RWPE1 (cell line): ENCODE measurements at regions not wholly inside any gene's neighbourhood (a gene's known extent, or its start where the extent isn't known, plus 50 kb on each side); places are given as distances from the start of the nearest gene placed in this dataset.

ENCODE experiments used
- CTCF ChIA-PET: fragments of 350-600 bp; sonication (Branson Sonifier 250); formaldehyde crosslinking; extraction: SDS; loops from one replicate; lab custom pipeline; 2021; lab: Yijun Ruan, JAX
- POLR2A ChIA-PET: fragments of 400-600 bp; formaldehyde crosslinking; extraction: SDS; loops from one replicate; lab custom pipeline; 2020; ENCODE audit warnings: antibody characterized with exemption; ENCODE audit not compliant: low non-redundant PET; lab: Yijun Ruan, JAX
- DNase-seq: peaks from one replicate; pipeline ENCODE4 v3.0.0; 2012; ENCODE audit warnings: low spot score
- H3K27ac ChIP-seq: fragments of 450-650 bp; 2 replicates; pipeline ENCODE4 v1.5.1; 2017
- TF ChIP-seq, protein P1 (sequence below): fragments of 450-650 bp; conservative IDR thresholded peaks from 2 replicates; pipeline ENCODE4 v1.5.1; 2017; ENCODE audit warnings: low read depth, mild to moderate bottlenecking

DNA sequence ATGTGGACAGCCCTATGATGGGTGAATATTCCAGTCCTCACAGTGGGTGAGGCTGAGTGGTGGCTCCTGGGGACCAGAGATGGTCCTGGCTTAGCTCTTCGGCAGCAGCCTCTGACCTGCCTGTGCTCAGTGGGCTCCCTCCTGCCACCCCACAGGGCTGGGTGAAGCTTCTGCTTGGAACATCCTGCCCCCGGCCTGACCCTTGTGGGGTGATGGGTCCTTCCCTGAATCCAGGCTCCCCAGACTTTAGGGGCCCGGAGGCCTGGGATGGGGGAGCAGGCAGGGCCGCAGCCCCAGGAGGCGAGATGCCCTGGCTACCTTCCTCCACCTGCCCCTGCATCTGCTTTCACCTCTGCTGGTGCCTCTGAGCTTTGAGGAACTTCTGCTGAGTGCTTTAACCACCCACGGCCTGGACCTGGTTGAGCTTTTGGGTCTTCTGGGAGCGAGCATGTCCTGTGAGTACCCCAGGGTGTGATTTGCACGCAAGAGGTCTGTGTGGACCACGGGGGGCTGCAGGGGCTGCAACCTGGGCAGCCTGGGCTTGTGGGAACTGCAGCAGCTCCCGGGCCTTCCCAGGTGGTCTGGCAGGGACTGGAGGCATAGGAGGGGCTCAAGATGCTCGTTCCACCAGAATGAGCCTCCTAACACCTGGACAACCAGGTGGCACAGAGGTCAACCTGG lies 159.5 kb downstream of the KIF26A start:
- H3K27ac ChIP-seq: no peak overlapping the region
- POLR2A ChIA-PET: no interaction called here
- CTCF ChIA-PET: no interaction called here

DNA sequence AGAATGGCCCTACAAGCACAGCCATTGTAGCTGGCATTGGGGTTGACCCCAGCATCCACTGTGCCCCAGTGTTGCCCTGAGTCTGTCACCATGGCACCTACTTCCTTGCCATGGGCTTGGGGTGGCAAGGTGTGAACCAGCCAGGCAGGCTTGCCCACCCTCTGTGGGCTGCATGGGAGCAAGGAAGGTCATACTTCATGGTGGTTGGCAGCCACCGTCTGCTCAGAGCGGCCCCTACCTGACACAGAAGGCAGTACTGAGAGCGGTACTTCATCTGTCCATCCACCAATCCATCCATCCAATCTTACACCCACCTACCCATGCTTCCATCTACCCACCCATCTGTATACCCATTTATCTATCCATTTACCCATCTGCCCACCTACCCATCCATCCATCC lies 160.1 kb downstream of the KIF26A start:
- CTCF ChIA-PET: no interaction called here
- H3K27ac ChIP-seq: no peak overlapping the region
- TF ChIP-seq, protein P1, sequence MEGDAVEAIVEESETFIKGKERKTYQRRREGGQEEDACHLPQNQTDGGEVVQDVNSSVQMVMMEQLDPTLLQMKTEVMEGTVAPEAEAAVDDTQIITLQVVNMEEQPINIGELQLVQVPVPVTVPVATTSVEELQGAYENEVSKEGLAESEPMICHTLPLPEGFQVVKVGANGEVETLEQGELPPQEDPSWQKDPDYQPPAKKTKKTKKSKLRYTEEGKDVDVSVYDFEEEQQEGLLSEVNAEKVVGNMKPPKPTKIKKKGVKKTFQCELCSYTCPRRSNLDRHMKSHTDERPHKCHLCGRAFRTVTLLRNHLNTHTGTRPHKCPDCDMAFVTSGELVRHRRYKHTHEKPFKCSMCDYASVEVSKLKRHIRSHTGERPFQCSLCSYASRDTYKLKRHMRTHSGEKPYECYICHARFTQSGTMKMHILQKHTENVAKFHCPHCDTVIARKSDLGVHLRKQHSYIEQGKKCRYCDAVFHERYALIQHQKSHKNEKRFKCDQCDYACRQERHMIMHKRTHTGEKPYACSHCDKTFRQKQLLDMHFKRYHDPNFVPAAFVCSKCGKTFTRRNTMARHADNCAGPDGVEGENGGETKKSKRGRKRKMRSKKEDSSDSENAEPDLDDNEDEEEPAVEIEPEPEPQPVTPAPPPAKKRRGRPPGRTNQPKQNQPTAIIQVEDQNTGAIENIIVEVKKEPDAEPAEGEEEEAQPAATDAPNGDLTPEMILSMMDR: no peak
- DNase-seq: no peak
- POLR2A ChIA-PET: no interaction called here

More for the DNA sequence above, 159.5 kb downstream of the KIF26A start:
- TF ChIP-seq, protein P1: no peak
- no peak for DNase-seq

DNA sequence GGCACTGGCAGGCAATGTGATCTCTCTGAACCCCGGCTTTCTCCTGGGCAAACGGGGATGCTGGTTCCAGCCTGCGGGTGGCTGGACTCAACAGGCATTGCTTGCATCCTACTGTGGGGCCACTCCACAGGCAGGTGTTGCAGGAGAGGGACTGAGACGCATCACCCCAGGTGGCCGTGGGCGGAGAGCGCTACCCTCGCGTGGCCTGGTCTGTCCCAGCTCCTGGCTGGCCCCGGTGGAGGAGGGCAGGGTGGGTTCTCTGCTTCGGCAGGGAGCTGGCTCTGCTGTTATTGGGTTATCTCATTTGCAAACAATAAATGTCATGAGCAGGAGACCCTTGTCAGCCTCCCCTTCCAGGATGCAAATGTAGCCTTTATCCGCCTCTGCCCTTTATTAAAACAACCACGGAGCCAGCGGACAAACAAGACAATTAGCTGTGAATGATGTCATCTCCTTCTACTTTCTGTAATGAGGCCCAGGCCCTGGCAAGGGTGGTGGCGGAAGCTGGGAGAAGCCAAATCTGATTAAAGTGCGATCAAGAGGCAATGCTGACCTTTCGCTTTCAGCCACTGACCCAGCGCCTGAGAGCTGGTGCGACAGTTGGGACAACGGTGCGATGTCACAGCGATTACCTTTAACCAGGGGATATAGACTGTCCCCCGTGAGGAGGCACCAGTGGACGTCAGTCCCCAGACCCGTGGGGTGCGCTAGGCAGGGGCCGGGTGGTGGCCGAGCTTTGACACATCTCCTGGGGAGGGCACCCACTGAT lies 161.8 kb downstream of the KIF26A start:
- no peak for DNase-seq
- ChIA-PET CTCF (no interaction called here), POLR2A (no interaction called here)
- H3K27ac ChIP-seq: no peak overlapping the region
- TF ChIP-seq, protein P1: no peak

DNA sequence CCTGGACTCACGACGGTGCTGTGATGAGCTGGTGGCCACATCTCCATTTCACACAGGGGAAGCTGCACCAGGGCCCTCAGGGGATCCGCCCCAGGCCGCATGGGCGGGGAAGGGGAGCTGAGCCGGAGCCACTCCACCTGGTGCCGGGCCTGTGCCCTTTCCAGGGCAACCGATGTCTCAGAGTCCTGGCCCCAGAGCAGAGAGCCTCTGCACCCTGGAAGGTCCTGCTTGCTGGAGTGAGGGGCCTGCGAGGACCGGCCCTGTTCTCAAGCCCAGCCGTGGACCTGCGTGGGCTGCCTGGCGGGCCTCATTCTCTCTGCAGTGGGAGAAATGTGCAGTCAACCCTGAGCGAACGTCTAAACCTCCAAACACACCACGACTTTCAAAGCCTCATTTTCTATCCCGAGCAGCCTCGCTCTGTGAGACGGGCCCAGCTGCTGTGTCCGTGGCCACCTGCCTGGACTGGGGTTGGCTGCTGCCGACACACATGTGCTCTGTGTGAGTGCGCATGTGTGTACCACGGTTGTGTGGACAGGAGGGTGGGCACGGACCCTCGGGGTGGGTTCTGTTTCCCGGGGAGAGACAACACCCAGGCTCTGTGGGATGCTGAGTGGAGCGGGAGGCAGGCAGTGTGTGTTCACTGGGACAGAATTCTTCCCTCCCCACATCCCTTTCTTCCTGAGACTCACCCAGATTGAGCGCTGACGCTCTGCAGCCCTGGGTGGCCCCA lies 163.5 kb downstream of the KIF26A start:
- CTCF ChIA-PET: no interaction called here
- POLR2A ChIA-PET: no interaction called here
- TF ChIP-seq, protein P1: no peak
- no peak for DNase-seq
- no peak overlapping the region for H3K27ac ChIP-seq

DNA sequence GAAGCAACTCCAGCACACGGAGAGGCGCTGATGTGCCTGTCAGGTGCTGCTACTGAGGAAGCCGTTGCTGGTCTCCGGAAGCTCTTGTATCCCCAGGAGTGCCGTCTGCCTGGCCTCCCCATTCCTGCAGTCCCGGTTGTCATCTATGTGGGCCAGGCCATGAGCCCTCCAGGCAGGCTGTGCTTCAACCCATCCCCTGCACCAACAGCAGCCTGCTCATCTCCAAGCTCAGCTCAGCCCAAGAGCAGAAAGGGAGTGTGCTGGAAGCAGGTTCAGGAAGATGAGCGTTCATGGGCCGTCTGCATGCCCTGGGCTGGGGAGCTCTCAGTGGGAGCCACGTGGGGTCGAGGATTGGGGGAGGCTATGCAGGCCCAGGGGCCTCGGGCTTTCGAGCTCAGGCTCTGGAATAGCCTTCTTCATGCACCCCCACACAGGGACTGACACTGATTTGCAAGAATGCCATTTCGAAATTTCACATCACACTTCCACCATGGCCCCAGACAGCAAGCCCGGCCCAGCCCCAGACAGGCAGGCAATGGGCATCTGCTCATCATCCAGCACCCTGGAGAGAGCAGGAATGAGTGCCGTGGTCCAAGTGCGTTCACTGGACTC lies 164.5 kb downstream of the KIF26A start:
- CTCF ChIA-PET: no interaction called here
- DNase-seq: no peak
- H3K27ac ChIP-seq: no peak overlapping the region
- TF ChIP-seq, protein P1: no peak
- POLR2A ChIA-PET: no interaction called here

DNA sequence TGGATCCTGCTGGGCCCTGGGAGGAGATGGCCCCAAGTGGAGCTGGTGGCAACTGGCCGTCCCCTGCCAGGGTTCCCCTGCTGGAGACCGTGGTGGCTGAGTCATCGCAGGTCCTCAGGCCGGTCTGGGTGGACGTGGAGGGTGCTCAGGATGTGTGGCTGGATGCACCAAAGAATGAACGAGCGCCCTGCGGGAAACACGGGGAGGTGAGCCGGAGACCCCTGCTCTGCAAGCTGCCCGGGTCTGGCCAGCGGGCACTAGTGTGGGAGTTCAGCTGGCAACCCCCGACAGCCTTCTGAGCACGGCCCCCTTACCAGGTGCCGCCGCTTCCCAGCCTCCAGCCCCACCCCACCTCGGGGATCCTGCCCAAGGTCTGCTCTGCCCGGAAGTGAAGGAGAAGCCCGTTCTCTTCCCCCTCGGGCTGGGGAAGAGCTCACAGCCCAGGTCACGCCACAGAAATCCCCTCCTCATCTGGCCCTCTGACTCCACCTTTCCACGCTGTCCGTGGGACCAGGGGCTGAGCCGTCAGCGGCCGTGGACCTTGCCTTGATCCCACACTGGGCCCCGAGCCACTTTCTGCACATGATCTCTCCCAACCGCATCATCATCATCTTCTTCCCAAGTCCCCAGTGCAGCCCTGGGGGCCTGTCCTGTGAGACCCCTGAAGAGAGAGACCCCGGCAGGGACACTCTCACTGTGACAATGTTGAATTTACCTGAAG lies 165.5 kb downstream of the KIF26A start:
- ChIA-PET CTCF (interaction anchor here (0.8 kb wide), 1 partner anchor 260 kb away, joined by 4 read pairs; no protein-coding TSS in a partner anchor), POLR2A (no interaction called here)
- no peak for DNase-seq
- TF ChIP-seq, protein P1: no peak
- H3K27ac ChIP-seq: no peak overlapping the region
